Stimulated activated CD4-positive, alpha-beta T cell treated with anti-CD3 and anti-CD28 coated beads, Interleukin-15, amount 100 ng/mL, for 24 hours (primary cell): ENCODE measurements at regions not wholly inside any gene's neighbourhood (a gene's known extent, or its start where the extent isn't known, plus 50 kb on each side); places are given as distances from the start of the nearest gene placed in this dataset.
"Not testable (repeated sequence)": the region's sequence is repeated elsewhere in the genome, so short reads cannot be mapped to it uniquely, and the experiment has no call there.

Experiments used
- DNase-seq: peaks from one replicate; pipeline ENCODE4 v3.0.0-alpha.2; 2020

DNA sequence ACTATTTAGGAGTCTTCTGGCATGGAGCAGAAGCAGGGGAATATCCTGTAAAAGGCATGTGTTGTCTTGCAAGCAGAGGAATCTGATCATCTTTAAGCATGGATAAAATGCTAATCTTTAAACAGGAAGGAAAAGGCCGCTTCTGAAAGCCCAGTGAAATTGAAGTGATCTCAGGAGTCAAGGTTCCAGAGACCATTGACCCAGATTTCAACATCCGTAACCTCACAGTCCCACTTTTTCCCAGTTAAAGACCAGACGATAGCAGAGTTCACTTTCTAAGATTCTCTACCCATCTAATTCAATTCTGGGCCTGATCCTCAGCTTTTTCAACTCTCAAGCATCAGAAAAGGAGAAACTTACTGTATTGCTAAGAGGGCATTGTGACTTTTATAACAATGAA lies 332.2 kb upstream of the LRP1B start:
- DNase-seq: no peak

DNA sequence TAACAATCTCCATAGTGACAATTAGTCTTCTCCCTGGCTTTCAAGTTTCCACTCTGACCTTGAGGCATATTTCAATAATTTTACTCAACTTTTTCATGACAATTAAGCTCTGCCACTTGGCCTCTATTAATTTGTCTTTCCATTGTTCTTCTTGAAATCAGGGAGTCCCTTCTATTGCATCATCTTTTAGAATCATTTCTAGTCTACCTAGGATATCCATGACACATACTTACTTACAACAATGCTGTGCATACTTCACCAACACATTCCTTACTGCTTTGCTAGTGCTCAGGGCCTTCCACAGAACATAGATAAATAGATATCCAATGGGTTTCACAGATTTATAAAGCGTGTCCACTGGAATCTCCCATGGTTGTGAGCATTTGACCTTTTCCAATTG lies 331.5 kb upstream of the LRP1B start:
- no peak for DNase-seq

DNA sequence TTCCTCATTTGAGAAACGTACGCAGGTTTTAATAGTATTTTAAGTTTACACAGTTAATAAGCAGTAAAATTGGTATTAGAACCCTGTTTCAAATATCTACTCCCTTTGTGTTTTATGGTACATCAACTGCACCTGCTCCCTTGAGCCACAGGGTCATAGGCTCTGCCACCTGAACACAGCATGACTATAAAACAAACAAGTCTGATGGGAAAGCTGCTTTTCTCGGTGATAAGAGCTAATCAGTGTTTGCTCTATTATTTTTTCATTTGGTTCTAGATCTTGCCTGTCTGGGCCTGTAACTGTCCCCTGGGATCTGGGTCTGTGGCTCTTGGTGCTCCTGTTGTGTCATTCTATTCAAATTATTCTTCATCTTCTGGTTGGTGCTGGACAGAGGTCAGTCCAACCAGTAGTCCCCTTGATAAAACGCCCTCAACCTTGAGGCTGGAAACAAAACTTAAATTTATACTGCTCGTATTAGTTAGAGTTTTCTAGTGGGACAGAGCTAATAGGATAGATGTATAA lies 314.8 kb upstream of the LRP1B start:
- DNase-seq: no peak

DNA sequence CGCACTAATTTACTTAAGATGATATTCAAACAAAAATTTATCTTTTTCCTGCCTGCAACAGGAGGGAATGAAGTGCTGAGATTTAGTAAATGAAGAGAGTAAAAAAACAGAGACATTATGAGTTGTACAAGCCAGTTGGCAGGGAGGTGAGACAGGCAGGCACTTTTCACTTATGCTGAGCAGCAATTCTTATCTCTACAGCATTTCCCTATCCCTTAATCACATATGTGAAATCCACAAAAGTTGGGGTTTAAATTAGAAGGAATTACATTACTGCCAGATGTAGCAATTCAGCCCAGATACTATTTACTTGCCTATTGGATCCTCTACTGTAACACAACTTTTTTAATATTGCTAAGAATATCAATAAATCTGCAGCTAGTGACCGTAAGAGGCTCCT lies 314.2 kb upstream of the LRP1B start:
- no peak for DNase-seq

DNA sequence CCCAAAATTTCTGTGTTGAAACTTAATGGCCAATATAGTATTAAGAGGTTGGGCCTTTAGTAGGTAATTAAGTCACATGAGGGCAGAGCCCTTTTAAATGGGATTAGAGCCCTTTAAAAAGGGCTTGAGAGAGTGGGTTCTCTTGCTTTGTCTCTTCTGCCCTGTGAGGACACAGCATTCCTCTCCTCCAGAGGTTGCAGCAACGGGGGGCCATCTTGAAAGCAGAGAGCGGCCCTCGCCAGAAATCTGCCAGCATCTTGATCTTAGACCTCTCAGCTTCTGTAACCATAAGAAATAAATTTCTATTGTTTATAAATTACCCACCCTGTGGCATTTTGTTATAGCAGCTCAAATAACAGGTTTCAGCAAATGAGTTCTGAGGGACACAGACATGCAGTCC lies 305.0 kb upstream of the LRP1B start:
- no peak for DNase-seq

DNA sequence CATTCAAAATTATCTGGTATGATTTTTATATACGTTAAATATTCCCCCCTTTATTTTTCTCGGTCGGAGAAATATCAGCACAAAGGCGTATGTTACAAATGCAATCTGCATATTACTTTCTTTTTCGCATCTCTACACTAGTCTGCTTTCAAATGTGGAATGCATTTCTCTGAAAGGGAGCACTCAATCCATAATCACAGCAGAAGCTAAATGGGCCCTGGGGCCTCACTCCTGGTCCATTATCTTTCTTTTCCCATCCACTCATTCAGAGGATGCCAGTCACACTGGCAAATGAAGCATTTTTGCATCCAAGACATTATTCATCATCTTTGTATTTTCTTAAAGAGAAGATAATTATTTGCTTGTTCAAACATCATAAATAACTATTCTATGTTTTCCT lies 295.2 kb upstream of the LRP1B start:
- DNase-seq: no peak

DNA sequence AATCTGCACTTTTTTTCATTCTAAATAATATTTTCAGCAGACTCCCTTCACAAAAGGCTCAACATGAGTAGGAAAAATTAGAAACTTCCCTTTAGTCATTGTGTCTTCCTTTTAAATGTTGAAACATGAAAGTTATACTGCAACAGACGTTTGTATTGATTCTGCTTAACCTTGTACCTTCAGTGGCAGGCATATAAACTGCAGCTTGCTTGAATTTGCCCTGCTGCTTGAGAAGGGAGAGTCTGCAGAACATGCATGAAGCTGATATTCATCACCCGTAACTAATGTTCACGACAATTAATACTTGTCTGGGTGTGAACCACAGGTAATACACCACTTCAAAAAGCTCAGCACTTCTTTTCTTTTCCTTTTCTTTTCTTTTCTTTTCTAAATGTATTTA lies 294.7 kb upstream of the LRP1B start:
- no peak for DNase-seq

DNA sequence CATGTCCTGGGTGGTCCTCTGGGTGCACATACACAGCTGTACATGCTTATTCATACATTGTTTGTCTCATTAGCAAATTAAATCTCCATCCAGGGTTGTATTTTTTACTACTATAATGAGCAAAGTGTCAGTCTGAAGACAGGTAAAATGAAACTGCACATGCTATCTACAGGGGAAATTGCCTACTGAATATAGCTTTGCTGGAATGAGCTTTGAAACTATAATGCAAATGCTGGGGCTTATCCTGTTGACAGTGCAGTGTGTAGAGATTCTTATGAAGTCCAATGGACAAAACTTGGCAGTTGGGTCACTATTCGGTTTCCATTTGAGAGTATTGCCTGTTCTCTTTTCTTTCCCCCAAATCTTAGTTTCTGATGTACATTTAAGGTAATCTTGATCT lies 292.8 kb upstream of the LRP1B start:
- no peak for DNase-seq

DNA sequence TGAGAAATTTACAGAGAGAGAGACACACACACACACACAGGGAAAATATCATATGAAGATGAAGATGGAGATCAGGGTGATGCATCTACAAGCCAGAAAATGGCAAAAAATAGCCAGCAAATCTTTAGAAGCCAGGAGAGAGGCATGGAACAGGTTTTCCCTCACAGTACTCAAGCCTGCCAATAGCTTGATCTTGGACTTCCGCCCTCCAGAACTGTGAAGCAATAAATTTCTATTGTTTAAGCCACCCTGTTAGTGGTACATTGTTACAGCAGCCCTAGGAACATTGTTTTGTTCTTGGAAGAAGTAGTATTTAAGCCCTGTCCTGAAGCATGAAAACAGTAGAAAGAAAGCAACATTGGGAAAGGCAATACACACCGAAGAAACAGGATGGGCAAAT lies 292.0 kb upstream of the LRP1B start:
- DNase-seq: no peak

DNA sequence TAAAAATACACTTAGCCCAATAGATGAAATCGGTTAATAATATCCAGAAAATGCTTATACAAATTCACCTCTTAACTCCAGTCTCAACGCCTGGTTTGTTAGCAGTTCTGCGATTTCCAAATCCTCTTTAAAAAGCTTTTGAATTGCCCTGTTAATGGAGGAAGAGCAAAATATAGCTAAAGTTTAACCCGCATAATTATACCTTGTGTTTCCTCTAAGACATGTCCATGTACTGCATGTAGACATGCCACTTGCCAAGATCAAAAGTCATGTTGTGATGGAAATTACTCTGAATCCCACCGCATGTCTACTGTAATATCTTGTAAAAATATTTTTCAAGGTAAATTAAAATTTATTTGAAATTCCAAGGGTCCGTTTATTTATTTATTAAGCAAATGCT lies 291.2 kb upstream of the LRP1B start:
- DNase-seq: no peak

DNA sequence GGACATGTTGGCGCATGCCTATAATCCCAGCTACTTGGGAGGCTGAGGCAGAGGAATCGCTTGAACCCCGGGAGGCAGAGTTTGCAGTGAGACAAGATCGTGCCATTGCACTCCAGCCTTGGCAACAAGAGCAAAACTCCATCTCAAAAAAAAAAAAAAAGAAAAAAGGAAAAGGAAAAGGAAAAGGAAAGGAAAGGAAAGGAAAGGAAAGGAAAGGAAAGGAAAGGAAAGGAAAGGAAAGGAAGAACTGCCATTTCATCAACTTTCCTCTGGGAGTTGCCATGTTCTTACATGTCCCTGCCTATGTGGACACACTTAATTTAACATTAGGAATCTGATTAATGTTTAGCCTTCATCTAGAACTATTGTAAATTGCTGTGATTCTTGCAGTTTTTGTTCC lies 287.9 kb upstream of the LRP1B start:
- not testable (repeated sequence) for DNase-seq

DNA sequence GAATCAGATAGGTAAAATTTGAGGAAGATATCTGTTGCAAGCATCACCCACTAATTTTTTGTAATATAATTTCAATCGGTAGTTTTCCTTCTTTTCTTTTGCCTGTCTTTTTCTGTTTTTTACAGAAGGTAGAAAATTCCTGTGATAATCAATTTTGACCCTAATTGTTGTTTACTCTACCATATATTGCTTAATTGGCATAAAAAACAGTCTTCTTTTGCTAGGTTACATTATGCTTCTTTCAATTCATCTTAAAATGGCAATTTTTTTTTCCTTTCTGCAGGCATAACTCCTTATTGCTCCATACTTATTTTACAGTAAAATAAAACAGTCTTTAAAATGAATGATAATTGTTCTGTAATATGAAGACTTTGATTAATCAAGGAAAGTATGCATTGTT lies 286.2 kb upstream of the LRP1B start:
- no peak for DNase-seq

DNA sequence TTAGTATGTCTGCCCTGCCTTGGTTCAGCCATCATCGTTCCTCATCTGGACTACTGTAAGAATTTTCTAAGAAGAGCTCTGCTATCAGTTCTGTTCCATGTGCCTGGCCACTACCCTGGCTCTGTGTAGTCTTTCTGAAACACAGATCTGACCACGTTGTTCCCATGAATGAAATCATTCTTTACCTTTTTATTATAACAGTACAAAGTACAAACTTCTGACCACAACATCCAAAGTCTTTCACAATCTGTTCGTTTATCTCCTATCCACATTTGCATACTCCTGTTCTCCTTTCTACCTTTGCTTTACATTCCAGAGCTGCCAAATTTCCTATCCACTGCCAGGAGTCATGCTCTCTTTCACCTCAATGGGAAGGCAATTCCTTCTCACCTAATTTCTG lies 284.6 kb upstream of the LRP1B start:
- no peak for DNase-seq

DNA sequence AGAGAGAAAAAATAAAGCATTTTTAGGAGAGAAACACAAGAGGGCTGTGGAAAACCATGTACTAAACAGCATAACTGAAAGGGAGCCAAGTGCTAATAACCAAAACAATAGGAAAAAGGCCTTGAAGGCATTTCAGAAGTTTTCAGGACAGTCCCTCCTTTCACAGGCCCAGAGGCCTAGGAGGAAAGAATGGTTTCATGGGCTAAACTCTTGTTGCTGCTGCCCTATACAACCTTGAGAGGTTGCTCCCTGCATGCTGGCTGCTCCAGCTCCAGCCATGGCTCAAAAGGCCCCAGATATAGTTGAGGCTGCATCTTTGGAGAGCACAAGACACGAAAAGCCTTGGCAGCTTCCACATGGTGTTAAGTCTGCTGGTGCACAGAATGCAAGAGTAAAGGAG lies 267.4 kb upstream of the LRP1B start:
- no peak for DNase-seq

DNA sequence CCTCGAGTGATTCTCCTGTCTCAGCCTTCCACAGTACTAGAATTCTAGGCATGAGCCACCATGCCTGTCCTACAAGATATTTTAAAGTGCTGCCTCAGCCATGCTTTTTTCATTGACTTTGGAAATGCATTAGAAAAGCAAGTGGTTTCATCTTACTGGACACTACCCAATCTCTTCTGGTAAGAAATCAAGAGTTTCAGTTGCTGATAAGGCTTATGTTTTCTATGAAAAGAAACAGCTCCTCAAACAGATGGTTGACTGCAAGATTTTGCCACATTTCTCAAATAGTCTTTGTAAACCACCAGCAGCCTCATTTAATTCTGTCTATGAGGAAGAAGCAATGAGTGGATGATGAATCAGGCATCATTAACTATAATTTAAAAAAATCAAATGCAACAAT lies 264.5 kb upstream of the LRP1B start:
- no peak for DNase-seq

DNA sequence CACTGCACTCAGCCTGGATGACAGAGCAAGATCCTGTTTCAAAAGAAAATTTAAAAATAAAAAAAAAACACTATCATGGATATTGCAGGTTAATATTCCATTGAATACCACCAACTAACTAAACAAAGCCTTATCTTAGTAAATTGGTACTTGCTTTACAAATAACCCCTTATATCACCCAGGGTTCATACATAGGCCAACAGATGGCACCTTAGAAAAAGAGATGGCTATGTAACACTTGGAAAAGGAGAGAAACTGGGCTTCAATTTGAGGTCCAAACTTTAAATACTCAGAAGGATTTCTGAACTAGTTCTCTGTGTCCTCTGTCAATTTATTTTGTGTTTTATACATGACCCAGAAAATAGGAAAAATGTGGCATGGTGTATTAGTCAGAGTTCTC lies 249.6 kb upstream of the LRP1B start:
- DNase-seq: no peak

DNA sequence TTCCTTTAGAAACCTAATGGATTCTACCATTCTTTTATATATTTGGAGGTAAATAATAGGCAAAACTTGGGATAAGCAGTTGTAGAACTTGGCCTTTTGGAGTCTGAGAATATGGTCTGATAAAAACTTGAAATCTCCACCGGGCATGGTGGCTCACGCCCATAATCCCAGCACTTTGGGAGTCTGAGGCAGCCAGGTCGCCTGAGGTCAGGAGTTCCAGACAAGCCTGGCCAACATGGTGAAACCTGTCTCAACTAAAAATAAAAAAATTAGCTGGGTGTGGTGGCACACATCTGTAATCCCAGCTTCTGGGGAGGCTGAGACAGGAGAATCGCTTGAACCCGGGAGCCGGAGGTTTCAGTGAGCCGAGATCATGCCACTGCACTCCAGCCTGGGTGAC lies 231.3 kb upstream of the LRP1B start:
- DNase-seq: not testable (repeated sequence)

DNA sequence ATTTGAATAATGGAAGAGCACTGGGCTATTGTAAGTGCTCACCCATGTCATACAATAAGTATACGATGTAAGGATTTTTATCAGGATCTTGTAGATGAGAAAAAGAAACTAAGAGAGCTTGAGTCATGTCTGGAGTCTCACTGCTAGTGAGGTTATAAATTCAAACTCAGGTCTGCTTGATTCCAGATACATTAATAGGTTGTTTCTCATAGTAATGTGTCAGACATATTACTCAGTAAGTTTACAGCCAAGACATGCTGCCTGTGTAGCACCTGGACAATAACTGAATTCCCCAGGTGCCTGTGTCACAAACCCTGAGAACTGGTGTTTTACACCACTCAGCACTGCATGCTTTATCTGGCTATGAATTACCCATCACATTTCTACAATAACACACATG lies 216.9 kb upstream of the LRP1B start:
- DNase-seq: no peak

DNA sequence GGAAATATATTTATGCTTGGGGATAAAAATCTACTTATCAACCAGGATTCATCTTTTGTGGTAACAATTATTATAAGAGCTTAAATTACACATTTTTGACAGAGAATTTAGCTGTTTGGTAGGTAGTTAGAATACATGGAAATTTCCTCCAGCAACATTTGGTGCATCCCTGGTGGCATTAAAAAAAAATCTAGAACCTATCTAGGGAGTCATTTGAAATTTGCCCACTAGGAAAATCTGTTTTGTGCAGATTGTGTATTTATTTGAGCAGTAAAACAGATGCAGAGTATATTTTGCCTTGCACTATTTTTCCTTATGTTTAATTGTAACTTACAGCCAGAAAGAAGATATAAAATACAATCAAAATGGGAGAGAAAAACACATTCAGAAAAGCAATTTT lies 208.4 kb upstream of the LRP1B start:
- DNase-seq: no peak

DNA sequence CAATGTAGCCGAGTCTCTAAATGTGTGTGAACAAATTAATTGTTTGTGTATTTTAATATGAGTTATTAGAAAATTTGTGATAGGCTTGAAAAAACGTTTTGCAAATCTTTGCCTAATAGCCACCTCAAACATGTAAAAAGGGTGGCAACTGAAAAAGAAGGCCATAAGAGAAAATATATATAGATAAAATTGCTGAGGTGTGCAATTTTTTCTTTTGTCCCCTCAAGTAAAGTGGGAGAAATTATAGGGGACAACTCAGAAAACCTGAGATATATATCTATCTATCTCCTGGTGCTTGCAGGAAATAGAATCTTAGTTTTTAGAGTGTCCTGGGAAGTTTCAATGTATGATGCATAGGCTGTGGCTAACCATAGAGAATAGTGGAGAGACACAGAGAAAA lies 201.4 kb upstream of the LRP1B start:
- DNase-seq: no peak

DNA sequence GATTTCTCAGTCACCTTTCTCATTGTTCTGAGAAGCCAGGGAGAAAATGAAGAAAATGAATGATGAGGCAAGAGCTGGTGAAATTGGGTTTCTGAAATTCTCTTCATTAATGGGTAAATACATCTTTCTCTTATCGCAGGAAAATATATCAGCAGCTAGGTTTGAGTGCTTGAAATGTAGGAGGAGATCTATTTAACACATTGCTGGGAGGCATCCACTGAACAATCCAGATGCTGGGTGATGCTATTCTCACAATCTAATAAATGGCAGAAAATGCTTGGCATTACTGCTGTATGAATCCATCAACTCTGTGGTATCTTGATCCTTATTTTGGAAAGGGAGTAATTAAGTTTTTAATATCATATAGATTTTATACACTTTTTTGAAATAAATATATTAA lies 199.6 kb upstream of the LRP1B start:
- no peak for DNase-seq

DNA sequence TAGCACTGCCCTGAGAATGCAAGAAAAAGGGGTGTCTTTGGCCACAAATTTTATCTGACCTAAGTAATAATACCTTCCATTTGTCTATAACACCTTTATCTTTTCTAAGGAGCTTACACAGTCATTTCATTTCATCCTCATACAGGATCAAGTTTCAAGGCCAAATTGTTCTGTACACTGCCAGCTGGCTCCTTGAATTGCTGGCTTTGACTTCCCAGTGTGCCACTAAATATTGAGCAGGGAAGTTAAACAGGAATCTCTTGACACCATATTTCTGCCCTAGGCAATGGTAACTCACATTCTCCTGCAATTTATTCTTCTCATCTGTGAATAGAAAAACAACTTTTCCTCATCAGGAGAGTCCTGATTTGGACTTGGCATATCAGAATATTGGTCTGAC lies 195.1 kb upstream of the LRP1B start:
- no peak for DNase-seq

DNA sequence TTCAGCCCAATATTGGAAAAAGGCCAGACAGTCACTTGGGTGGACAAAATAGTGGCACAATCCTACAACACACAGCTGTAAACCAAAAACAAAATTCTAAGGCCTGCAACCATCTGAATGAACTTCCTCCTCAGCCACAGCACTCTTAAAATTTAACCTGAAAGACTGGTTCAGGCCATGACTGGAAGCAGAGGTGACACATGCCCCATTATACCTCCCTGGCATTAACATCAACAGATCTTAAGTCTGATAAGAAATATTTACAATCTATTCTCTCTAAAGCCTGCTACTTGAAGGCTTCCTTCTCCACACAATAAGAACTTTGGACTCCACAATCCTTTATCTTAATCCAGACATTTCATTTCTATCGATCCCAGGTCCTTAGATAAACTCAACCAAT lies 192.4 kb upstream of the LRP1B start:
- no peak for DNase-seq

DNA sequence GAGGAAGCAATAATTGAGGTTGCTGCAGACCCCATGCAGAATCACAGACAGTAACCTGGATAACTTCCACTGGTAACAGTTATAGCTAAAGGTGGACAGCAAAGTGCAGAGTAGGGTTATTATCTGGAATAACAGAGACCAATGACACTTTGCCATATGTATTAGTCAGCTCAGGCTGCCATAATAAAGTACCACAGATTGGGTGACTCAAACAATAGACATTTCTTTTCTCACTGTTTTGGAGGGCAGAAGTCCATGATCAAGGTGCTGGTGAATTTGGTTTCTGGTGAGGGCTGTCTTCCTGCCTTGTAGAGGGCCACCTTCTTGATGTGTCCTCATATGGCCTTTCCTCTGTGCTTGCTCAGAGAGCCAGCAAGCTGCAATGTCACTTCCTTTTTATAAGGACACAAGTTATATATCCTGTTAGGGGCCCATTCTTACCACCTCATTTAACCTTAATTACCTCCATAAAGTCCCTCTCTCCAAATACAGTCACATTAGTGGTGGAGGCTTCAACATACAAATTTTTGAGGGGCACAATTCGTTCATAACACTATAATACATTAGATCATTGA lies 191.0 kb upstream of the LRP1B start:
- no peak for DNase-seq

DNA sequence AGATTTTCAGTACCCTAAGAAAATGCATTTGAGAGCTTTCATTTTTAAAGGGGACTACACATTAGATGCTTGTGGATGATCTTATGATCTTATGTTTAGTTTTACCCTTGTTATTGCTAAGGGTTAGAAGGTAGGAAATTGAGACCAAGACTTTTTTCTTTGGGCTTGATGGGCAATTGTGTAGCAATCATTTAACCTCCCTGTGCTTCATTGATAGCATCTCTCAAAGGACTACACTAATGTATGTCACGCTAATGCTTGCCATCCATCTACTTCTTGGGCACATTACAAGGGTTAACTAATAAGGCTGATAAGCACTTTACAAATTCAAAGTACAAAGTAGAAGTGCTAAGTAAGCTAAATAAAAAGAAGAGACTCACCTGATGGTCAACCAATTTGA lies 189.3 kb upstream of the LRP1B start:
- DNase-seq: no peak

DNA sequence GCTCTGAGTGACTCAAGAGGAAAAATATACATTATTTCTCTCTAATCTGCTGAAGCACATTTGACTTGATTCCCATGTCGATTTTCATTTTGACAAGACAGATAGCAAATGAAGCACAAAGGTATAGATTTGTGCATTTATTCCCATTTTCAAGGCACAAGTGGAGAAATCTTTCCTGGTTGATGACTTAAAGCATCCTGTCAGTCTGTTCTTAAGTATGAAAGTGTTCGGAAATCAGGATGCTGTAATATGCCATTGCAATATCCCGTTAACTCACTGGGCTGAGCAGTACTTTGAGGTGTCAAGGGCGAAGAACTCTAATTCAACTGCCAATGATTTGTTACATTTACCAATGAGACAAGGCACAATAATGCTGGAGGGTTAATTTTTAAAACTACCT lies 185.2 kb upstream of the LRP1B start:
- DNase-seq: no peak
